ENCODE measurements at regions not wholly inside any gene's neighbourhood (a gene's known extent, or its start where the extent isn't known, plus 50 kb on each side); places are given as distances from the start of the nearest gene placed in this dataset.

GRCh38 chr1:5404412-5405203, 587.6 kb downstream of the NPHP4 start:
- DNase-seq, result no peak

- no peak for DNase-seq
These were observed 588.3 kb downstream of the NPHP4 start for GRCh38 chr1:5403935-5404334.

GRCh38 chr1:5402618-5403017, 589.6 kb downstream of the NPHP4 start:
- no peak for DNase-seq

GRCh38 chr1:5399771-5400170, 592.5 kb downstream of the NPHP4 start:
- DNase-seq, result no peak

- no peak for DNase-seq
These were observed 595.6 kb downstream of the NPHP4 start for GRCh38 chr1:5396593-5396992.

GRCh38 chr1:5394111-5394510, 598.1 kb downstream of the NPHP4 start:
- no peak for DNase-seq

GRCh38 chr1:5393603-5394002, 598.6 kb downstream of the NPHP4 start:
- DNase-seq, result no peak

- no peak for DNase-seq
These were observed 599.1 kb downstream of the NPHP4 start for GRCh38 chr1:5393146-5393545.

GRCh38 chr1:5391725-5392124, 600.5 kb downstream of the NPHP4 start:
- no peak for DNase-seq

GRCh38 chr1:5390504-5390903, 601.7 kb downstream of the NPHP4 start:
- DNase-seq, result no peak

GRCh38 chr1:5389101-5389885, 602.9 kb downstream of the NPHP4 start:
- DNase-seq, result no peak

- no peak for DNase-seq
These were observed 603.6 kb downstream of the NPHP4 start for GRCh38 chr1:5388622-5389021.

GRCh38 chr1:5386371-5386770, 605.9 kb downstream of the NPHP4 start:
- no peak for DNase-seq

GRCh38 chr1:5385956-5386355, 606.3 kb downstream of the NPHP4 start:
- no peak for DNase-seq

- DNase-seq, result no peak
These were observed 607.0 kb downstream of the NPHP4 start for GRCh38 chr1:5385096-5385799.

- DNase-seq, result no peak
These were observed 610.7 kb downstream of the NPHP4 start for GRCh38 chr1:5381491-5381890.

- no peak for DNase-seq
These were observed 613.0 kb downstream of the NPHP4 start for GRCh38 chr1:5379176-5379759.

- DNase-seq, result no peak
These were observed 615.5 kb downstream of the NPHP4 start for GRCh38 chr1:5376538-5377247.

GRCh38 chr1:5375481-5375880, 616.7 kb downstream of the NPHP4 start:
- DNase-seq, result no peak

- no peak for DNase-seq
These were observed 618.0 kb downstream of the NPHP4 start for GRCh38 chr1:5374192-5374591.

GRCh38 chr1:5373281-5373680, 618.9 kb downstream of the NPHP4 start:
- DNase-seq, result no peak

- no peak for DNase-seq
These were observed 621.0 kb downstream of the NPHP4 start for GRCh38 chr1:5371270-5371669.
